NCI-H345 treated with DMSO at 0.1 percent for 48 hours (cell line): ENCODE measurements at regions not wholly inside any gene's neighbourhood (a gene's known extent, or its start where the extent isn't known, plus 50 kb on each side); places are given as distances from the start of the nearest gene placed in this dataset.

Experiments
- DNase-seq: peaks from one replicate; lab custom pipeline; 2025; ENCODE audit not compliant: unreplicated experiment; lab: John Stamatoyannopoulos, UW

- DNase-seq: no peak
Observed at GRCh38 chr6:44701637-44702101, 314.2 kb downstream of the CDC5L start.

DNA sequence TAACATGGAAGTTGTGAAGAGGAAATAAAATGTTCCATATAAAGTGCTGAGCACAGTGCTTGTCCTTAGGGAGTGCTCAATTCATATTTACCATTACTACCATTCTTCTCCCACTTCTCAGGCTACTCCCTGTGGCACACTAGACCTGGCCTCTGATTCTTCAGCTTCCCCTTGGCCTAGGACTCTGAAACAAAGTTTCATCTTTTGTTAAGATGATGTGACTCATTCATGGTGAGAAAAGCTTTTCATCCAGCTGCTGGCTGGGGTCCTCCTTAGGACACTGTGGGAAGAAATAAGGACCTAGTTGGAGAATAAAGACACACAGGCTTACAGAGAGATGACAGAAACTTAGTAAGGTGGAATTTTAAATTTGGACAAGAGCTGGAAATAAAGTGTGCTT, 314.8 kb downstream of the CDC5L start:
- no peak for DNase-seq

DNA sequence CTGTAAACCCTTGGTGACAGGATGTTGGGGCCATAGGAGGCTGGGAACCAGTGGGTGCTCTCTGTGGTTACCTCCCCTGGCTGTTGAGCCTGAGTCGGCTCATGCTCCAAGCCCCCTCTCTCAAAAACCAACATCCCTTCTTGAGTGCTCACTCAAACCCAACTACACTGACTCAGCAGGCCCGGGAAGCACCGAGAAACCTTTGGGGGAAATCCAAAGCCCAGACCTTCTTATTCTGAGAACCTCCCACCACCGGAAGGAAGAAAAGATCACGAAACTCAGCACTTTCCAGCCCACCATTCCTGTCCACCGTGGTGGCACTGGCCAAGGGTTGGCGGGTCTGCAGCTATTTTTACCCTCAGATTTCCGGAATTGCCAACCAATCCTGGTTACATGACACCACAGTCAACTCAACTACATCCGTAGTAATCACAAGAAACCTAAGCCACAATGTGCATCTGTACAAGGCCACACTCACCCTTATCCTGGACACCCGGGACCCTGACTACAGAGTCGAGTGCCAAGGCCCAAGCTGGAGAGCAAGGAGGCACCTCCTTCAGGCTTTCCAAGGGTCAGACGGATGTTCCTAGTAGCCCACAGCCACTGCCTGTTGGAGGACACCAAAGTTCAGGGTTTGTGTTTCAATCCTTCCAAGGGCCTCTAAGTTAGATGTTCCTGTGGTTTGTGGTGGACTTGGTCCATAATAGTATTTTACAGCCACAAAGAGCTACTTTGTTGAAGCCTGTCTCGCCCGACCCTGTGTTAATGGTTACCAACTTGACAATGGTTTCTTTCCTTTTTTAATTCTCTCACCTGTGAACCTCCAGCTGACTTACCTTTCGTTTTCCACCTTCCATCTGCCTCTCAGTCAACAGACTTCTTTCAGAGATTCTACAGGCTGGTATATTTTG, 317.0 kb downstream of the CDC5L start:
- no peak for DNase-seq

DNA sequence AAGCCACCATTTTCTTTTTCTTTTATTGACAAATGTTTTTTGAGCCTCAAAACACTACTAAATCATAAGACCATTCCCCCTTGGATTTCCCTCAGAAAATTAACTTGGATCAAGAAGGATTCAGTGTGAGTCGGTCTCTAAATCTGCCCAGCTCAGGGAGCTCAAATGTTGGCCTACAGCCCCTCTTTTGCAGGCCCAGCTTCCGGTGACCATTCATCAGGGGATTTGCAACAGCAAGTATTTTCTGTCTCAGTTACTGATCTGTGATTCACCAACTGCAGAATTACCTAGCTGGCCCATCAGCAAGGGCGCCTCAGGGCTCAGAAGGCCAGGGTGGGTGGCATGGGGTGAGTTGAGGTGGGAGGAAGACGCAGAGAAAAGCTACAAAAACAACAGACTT, 318.1 kb downstream of the CDC5L start:
- no peak for DNase-seq

GRCh38 chr6:44706011-44706410, 318.5 kb downstream of the CDC5L start:
- no peak for DNase-seq

- DNase-seq: no peak
Observed at GRCh38 chr6:44708208-44708607, 320.7 kb downstream of the CDC5L start.

- DNase-seq: no peak
Observed at GRCh38 chr6:44712353-44713111, 325.0 kb downstream of the CDC5L start.

- DNase-seq: no peak
Observed at GRCh38 chr6:44715188-44715587, 327.7 kb downstream of the CDC5L start.

GRCh38 chr6:44715925-44716324, 328.4 kb downstream of the CDC5L start:
- DNase-seq: no peak

DNA sequence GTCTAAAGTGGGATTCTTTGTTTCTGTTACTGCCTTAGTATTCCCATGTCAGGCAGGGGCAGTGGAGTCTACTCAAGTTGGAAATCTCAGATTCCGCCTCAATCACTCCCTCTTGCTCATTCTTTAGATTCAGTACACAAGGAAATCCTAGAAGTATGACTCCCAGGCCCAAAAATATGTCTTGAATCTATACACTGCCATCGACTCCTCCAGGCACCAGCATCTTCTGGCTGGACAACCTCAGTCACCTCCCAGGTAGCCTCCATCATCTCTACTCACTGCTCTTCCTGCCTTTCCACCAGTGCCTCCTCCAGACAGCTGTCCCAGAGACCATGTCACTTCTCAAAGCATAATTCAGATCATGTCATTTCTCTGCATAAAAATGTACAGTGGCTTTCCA, 329.9 kb downstream of the CDC5L start:
- no peak for DNase-seq

DNA sequence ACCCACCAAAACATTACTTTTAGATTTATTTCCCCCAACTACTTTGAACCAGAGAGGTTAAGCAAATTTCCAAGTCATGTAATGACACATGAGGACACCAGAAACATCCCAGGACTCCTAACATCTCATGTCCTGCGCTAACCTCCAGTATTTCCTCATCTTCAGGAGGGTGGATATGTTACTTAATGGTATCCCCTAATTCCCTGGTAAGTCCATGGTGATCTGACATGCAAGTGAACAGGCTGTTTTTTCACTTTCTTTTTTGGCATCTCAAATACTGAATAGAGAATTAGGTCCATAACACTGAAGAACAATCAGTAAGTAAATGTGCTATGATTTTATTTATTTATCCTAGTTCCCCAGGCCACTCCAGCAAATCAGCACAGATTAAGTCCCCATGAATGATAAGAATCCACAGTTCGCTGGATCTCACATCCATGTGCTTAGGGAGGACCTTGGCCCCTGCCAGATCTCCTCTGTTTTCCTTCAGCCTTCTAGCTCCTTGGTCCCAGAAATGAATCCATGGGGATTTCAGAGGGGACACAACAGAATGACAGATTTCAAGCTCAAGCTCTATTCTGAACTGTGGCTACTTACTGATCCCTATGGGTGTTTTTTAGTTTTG, 334.6 kb downstream of the CDC5L start:
- DNase-seq: no peak

DNA sequence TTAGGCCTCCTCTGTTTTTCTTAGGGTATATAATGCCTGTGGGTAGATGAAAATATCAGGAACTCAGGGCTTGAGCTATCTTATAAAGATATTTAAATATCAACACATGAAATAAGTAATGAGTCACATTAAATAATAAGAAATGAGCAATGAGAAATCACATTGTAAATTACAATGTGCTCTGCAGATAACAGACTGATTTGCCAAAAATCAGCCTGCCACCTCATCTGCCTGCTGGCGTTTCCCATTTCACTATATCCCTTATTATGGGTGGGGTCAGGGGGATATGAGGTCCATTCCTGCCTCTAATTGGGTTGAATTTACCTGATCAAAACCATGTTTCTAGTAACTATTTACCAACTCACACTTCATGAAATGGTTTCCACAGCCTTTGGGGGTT, 335.2 kb downstream of the CDC5L start:
- DNase-seq: no peak

DNA sequence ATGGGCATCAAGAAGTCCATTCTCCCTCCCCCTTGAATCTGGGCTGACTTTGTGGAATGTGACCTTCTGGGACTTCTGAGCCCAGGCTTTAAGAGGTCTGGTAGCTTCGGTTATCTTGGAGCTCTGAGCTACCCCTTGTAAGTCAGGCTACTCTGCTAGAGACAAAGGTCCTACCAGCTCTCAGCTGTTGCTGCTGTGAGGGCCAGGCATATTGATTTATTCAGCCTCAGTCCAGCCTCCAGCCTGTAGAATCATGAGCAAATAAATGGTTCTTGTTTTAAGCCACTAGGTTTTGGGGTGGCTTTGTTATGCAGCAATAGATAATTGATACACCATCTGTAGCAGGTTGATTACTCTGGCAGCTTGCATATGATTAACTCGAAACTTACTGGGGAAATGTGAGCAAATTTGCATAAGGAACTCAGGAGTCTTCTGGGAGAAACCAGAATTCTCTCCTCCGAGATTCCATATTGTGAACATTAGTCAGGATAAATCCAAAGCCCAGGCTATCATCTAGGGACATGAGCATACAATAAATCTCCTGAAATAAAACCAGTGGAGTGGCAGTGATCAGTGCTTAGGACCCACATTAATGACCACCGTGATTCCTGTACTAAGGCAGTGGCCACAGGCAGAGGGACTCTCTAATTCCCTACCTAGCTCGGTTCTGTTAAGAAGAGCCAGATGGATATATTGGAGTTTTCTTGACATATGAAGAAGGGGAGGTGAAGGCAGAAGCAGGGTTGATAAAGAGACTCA, 336.1 kb downstream of the CDC5L start:
- DNase-seq: no peak

DNA sequence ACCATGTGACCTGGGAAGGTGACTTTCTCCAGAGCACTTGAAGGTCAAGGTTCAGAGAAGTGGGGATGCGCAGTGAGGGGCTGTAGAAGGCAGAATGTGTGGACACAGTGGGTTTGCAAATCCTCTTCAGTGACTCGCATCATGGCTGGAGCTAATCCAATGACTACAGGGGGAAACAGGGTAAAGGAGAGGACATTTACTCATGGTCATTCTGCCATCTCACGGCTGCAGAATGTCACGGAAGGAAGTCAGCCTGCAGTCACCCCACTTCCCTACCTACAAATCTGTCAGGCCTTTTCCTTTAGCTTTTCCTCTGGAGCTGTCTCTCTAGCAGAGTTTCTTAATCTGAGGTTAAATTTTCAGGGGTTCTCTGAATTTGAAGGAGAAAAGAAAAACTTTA, 337.6 kb downstream of the CDC5L start:
- DNase-seq: no peak

DNA sequence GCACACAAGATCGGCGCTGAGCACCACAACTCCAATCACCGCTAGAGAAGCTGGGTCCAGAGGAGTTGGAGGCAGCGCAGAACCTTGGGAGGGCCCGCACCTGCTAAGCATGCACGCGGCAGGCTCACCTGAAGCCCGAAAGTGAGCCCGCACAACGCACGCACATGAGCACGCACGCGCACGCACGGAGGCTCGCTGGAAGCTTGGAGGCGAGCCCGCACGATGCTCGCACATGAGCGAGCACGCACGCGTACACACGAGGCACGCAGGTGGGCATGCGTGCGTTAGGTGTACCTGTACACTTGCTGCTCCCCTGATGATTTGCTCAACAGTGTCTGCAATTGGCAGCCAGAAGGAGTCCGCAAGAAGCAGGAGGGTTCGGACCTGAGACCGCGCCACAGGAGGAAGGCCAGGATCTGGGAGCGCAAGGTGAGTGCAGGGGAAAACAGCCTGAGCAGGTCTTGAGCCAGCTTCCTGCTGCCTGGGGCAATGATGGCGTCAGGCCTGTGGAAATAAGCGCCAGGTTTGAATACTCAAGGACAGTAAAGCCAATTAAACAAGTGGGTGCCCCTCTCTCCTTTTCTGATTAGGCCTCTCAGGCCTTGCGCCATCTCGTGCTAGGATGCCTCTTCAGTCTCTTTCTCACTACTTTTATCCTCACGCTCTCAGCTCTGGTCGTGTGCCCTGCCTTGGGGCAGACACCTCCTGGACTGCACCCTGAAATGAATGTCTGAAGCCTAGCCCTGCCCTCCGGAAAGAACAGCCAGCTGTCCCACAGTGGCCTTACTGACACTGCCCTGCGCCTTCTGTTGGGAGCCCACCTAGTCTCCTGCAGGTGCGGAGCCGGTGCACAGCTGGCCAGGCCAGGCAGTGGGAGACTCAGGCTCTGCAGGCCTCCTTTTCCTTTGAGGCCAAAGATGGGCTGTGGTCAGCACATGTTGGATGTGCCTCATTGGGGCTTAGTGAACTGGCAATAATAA, 340.4 kb downstream of the CDC5L start:
- DNase-seq: no peak

DNA sequence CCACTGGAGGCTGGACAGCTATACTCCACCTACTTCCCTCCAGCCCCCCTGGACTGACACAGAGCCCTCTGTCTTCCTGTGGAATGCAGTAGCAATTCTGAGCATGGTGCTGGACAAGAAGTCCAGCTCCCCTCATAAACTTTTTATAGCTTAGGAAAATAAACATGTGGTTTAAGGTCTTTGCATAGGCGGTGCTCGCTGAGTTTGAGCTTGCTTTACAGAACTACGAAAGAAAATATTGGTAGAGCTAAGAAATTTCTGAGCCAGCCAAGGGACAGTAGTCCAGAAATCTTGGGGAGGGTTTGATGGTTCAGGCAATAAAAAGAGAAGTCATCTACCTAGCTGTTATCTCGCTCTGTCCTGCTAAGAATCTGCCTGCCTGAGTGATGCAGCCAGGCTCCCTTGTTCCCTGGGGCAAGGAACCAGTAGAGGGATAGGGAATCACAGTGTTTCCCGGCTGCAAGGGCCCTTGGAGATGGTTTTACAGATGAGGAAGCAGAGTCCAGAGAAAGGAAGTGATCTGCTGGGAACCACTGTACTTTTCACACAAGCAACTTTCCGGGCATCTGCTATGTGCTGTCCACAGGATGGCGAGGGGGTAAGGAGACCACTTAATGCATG, 343.4 kb downstream of the CDC5L start:
- DNase-seq: no peak

DNA sequence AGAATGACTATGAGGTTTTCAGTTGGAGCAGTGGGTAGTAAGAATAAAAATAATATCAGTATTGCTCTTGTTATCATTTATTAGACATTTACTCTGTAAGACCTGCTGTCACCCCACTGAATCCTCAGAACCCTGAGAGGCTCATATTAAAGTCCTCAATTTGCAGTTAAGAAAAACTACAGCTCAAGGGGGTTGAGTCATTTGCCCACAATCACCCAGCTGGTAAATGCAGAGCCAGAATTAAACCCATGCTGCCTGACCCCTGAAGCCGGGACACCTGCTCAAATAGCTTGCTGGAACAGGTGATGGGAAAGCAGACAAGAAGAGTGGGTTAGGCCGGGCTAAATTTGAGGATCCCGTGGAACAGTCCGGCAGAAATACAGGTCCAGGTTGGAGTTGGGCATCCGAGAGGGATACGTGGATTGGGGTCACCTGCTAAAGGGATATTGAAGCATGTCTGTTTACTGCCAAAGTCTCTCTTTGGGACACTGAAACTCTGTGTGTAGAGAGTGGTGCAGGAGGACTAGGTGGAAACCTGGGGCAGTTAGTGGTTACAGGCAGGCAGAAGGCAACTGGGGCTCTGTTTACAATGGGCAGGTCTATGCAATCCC, 344.1 kb downstream of the CDC5L start:
- DNase-seq: no peak

- no peak for DNase-seq
Observed at GRCh38 chr6:44732243-44732642, 344.7 kb downstream of the CDC5L start.

- DNase-seq: no peak
Observed at GRCh38 chr6:44733126-44733525, 345.6 kb downstream of the CDC5L start.
